ENCODE measurements at regions not wholly inside any gene's neighbourhood (a gene's known extent, or its start where the extent isn't known, plus 50 kb on each side); places are given as distances from the start of the nearest gene placed in this dataset.
"Not testable (repeated sequence)": the region's sequence is repeated elsewhere in the genome, so short reads cannot be mapped to it uniquely, and the experiment has no call there.

- ATAC-seq (no peak), DNase-seq (no peak)
- no peaks in the 10 kb centered on the region for H3K27me3 ChIP-seq
- no peak overlapping the region for H3K4me3 ChIP-seq
- H3K4me1 ChIP-seq: no peaks in the 10 kb centered on the region
- intact Hi-C loops (cut with DNase I; ENCODE audit: low total_unique reads): no loop called here
- peaks cover 0 to 4% (median 0%) of the 10 kb centered on the region in 3 donors for H3K9me3 ChIP-seq
- H3K27ac ChIP-seq: no peak overlapping the region
- no peak for TF ChIP-seq CTCF (IDR thresholded peaks at IDR 0.05 in 4 of 5, conservative IDR thresholded peaks at IDR 0.05 in 1 of 5)
- TF ChIP-seq POLR2A (IDR thresholded peaks at IDR 0.05): no peak
- in situ Hi-C loops (cut with MboI; ENCODE audit: low sequenced_read_pairs in 4 of 4): no loop called here
- no peaks in the 10 kb centered on the region for H3K36me3 ChIP-seq
Measured at GRCh38 chr4:128444544-128445302, 157.1 kb upstream of the PGRMC2 start.

- no peak overlapping the region for H3K4me3 ChIP-seq
- no peaks in the 10 kb centered on the region for H3K27me3 ChIP-seq
- no peaks in the 10 kb centered on the region for H3K4me1 ChIP-seq
- no peak overlapping the region for H3K27ac ChIP-seq
- TF ChIP-seq CTCF (IDR thresholded peaks at IDR 0.05 in 4 of 5, conservative IDR thresholded peaks at IDR 0.05 in 1 of 5) (no peak), POLR2A (IDR thresholded peaks at IDR 0.05) (no peak)
- H3K36me3 ChIP-seq: no peaks in the 10 kb centered on the region
- no peak for DNase-seq
- intact Hi-C loops (cut with DNase I; ENCODE audit: low total_unique reads) (no loop called here), in situ Hi-C loops (cut with MboI; ENCODE audit: low sequenced_read_pairs in 4 of 4) (no loop called here)
- ATAC-seq: no peak
- peaks cover 0 to 4% (median 0%) of the 10 kb centered on the region in 3 donors for H3K9me3 ChIP-seq
Measured at GRCh38 chr4:128440923-128441322, 153.3 kb upstream of the PGRMC2 start.

- H3K9me3 ChIP-seq; in situ Hi-C loops (cut with MboI; ENCODE audit: low sequenced_read_pairs in 4 of 4); H3K36me3 ChIP-seq; H3K27ac ChIP-seq; H3K4me1 ChIP-seq; DNase-seq; H3K27me3 ChIP-seq; intact Hi-C loops (cut with DNase I; ENCODE audit: low total_unique reads); ATAC-seq; H3K4me3 ChIP-seq: not testable (repeated sequence)
Measured at GRCh38 chr4:128437023-128437422, 149.4 kb upstream of the PGRMC2 start.

- in situ Hi-C loops (cut with MboI; ENCODE audit: low sequenced_read_pairs in 4 of 4); H3K4me1 ChIP-seq; intact Hi-C loops (cut with DNase I; ENCODE audit: low total_unique reads); H3K4me3 ChIP-seq; H3K9me3 ChIP-seq; H3K27ac ChIP-seq; H3K36me3 ChIP-seq; H3K27me3 ChIP-seq; ATAC-seq; DNase-seq: not testable (repeated sequence)
Measured at GRCh38 chr4:128429023-128429613, 141.5 kb upstream of the PGRMC2 start.

GRCh38 chr4:128428397-128428796 is 140.8 kb upstream of the PGRMC2 start:
- Histone ChIP-seq H3K9me3 (no peaks in the 10 kb centered on the region), H3K27me3 (no peaks in the 10 kb centered on the region), H3K27ac (no peak overlapping the region), H3K4me1 (peaks cover 8 to 10% of the 10 kb centered on the region in 2 donors), H3K36me3 (no peaks in the 10 kb centered on the region), H3K4me3 (no peak overlapping the region)
- TF ChIP-seq POLR2A (IDR thresholded peaks at IDR 0.05) (no peak), CTCF (IDR thresholded peaks at IDR 0.05 in 4 of 5, conservative IDR thresholded peaks at IDR 0.05 in 1 of 5) (no peak)
- intact Hi-C loops (cut with DNase I; ENCODE audit: low total_unique reads) (no loop called here), in situ Hi-C loops (cut with MboI; ENCODE audit: low sequenced_read_pairs in 4 of 4) (no loop called here)
- DNase-seq (no peak), ATAC-seq (no peak)

All from gastrocnemius medialis (tissue), 4 donors.